Stimulated activated naive CD8-positive, alpha-beta T cell treated with anti-CD3 and anti-CD28 coated beads, Interleukin-15, amount 100 ng/mL, for 72 hours (primary cell): ENCODE measurements at regions not wholly inside any gene's neighbourhood (a gene's known extent, or its start where the extent isn't known, plus 50 kb on each side); places are given as distances from the start of the nearest gene placed in this dataset.
"Not testable (repeated sequence)": the region's sequence is repeated elsewhere in the genome, so short reads cannot be mapped to it uniquely, and the experiment has no call there.

Source experiments
- ATAC-seq: fragments of 150-1000 bp; cut with Tn5 transposase; 2 replicates; pipeline ENCODE4 v1.10.0; 2021; ENCODE audit warnings: mild to moderate bottlenecking, moderate library complexity
- DNase-seq, 2 donors: peaks; one replicate each; pipeline ENCODE4 v3.0.0; 2021 to 2022
- H3K27ac Mint-ChIP-seq, 2 donors: one replicate each; pipeline ENCODE4 v1.8.0; 2022; ENCODE audit warnings: mild to moderate bottlenecking in 2 of 2, mixed read lengths in 2 of 2, moderate library complexity in 2 of 2
- H3K27me3 Mint-ChIP-seq: one replicate; pipeline ENCODE4 v1.8.0; 2022; ENCODE audit warnings: mixed read lengths
- H3K4me1 Mint-ChIP-seq: one replicate; pipeline ENCODE4 v1.8.0; 2022; ENCODE audit warnings: mild to moderate bottlenecking, mixed read lengths
- H3K4me3 Mint-ChIP-seq, 2 donors: one replicate each; pipeline ENCODE4 v1.8.0; 2022; ENCODE audit warnings: mild to moderate bottlenecking in 2 of 2, mixed read lengths in 2 of 2, moderate library complexity in 1 of 2
- H3K9me3 Mint-ChIP-seq, 2 donors: one replicate each; pipeline ENCODE4 v1.8.0; 2022; ENCODE audit warnings: mixed read lengths in 2 of 2

DNA sequence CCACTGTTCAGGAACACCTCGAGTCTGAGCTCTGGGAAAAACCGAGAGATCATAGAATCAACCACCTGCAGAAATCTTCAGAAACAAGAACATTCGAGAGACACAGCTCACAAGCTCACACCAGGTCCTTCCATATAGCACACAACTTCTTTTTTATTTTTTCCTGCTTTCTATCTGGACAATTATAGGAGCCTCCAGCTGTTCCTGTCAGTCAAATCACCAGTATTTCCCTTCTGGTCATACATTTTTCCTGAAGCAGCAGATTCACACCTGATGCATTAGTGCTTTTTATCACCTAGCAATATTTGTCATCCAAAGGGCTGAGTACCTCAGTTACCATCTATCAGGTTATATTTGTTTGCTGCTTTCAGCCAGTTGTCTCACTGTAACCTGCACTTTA, 323.5 kb downstream of the FOXO1 start:
- no peaks in the 10 kb centered on the region for H3K4me1 Mint-ChIP-seq
- DNase-seq: no peak
- no peak overlapping the region for H3K4me3 Mint-ChIP-seq
- H3K27me3 Mint-ChIP-seq: no peaks in the 10 kb centered on the region
- H3K27ac Mint-ChIP-seq: no peak overlapping the region
- ATAC-seq: no peak
- no peaks in the 10 kb centered on the region for H3K9me3 Mint-ChIP-seq

DNA sequence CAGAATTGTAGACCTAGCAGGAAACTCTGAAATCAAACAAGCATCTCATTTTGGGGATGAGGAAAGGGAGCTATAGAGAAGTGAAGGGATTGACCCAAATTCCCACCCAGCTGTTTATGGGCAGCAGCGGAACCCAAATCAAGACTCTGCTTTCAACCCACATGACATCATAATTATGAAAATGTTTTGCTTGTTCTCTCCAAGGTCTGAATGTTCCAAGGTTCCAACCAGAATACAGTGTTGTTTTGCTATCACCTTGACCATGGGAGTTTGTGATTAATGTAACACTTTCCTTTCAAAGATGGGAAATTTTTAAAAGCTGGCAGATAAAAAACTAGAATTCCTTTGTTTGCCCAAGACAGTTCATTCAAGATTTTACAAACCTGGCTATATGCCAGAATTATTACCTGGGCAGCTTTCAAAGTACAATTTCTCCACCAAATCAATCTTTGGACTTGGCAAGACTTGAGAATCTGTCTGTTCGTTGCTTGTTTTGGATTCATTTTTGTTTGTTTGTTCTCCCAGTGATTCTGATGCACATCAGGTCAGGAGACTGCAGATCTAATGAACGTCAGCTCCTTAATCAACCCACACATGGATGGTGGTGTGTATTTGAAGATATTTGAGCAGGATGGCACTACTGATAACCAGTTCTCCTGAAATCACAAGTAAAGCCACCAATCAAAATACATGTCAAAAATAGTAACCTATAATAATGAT, 322.7 kb downstream of the FOXO1 start:
- no peaks in the 10 kb centered on the region for H3K27me3 Mint-ChIP-seq
- no peaks in the 10 kb centered on the region for H3K4me1 Mint-ChIP-seq
- H3K4me3 Mint-ChIP-seq: no peak overlapping the region
- H3K27ac Mint-ChIP-seq: no peak overlapping the region
- no peaks in the 10 kb centered on the region for H3K9me3 Mint-ChIP-seq
- ATAC-seq: no peak
- DNase-seq: no peak

DNA sequence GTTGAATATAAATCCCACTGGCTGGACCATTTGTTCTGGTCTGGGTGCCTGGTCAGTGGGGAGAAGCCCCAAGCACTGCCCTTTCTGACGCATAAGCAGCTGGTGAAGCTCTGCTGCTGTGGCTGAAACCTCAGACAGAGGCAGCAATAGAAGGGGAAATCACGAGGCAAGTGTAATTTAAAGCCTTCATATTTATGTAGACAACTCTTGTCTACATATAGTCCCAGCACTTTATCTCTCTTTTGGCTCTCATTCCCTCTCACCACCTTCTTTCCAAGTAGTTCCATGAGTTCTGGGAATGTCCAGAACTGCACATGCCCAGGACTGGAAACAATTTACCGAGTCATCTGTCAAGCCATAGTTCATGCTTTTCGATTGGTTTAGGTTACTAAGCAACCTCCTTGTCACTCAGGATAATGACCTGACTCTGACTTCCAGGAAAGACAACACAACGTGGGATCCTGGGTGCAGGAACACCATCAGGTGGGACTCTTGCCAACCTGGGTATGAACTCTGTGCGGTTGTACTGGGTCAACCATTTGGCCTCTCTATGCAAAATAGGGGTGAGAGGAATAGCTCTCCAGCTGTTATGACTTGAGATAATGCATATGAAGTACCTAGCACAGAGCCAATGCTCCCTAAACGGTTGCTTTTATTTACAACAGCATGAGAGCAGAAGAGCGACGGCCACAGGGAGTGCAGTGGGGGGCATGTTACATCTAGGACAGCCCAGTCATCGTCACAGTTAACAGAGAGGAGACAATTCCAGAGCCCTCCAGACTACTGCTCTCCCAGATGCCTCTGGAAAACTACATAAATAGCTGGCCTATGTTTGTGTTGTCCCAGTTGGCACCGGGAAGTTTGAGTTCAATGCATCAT, 321.9 kb downstream of the FOXO1 start:
- ATAC-seq: no peak
- DNase-seq: no peak
- H3K4me1 Mint-ChIP-seq: no peaks in the 10 kb centered on the region
- no peaks in the 10 kb centered on the region for H3K27me3 Mint-ChIP-seq
- H3K27ac Mint-ChIP-seq: no peak overlapping the region
- H3K4me3 Mint-ChIP-seq: no peak overlapping the region
- H3K9me3 Mint-ChIP-seq: no peaks in the 10 kb centered on the region

DNA sequence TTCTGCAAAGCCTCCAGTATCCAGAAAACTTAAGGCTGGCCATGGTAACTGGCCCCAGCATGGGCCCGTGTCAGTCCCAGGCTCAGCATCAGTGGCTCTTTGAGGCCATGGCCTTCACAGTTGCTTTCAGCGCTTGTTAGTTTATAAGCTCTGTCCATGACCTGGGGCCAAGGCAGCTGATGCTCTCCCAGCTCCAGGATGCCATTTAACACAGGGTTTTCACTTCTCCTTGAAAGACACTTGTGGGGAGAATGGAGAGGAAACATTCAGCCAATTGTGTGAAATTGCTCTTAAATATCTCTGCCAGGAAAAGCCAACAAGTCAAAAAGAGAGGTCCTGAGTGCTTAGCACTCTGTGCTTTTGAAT, 321.3 kb downstream of the FOXO1 start:
- no peak overlapping the region for H3K27ac Mint-ChIP-seq

DNA sequence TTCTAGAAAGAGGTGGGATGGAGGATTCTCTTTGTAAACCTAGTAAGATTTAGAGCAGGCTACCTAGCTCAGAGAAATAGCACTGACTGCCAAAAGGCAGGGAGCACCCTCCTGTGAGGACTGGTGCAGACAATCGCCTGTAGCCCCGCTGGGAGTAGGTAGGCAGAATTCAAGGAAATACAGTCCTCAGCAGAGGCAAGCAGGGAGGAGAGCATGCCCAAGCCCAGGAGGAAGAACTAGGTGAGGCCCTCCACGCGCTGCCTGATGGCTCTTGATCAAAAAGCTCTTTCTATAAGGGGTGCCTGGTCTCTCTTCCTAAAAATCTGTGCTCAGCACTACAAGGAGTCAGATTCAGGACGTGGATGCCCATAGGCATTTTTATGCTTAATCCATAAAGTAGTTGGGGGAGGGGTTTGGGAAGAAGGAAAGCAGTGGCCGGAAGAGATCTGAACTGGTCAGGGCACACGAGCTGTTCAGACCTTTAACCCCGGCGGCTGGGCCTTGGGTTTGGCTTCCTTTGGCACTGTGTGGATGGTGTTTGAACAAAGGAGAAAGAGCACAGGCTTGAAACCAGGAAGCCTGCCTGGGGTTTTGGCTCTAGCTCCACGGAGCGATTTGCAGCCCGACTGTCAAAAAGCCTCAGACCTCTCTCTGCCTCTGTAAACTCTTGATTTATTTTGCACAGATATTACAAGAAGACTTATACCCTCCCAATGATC, 320.6 kb downstream of the FOXO1 start:
- Mint-ChIP-seq H3K4me3 (no peak overlapping the region), H3K9me3 (no peaks in the 10 kb centered on the region), H3K27me3 (no peaks in the 10 kb centered on the region), H3K4me1 (no peaks in the 10 kb centered on the region), H3K27ac (peak overlapping the region in 1 of 2 donors; percentile 6)
- ATAC-seq: no peak
- DNase-seq: no peak

More for the DNA sequence above, 321.3 kb downstream of the FOXO1 start:
- ATAC-seq: no peak
- H3K9me3 Mint-ChIP-seq: no peaks in the 10 kb centered on the region
- no peak overlapping the region for H3K4me3 Mint-ChIP-seq
- no peaks in the 10 kb centered on the region for H3K27me3 Mint-ChIP-seq
- no peaks in the 10 kb centered on the region for H3K4me1 Mint-ChIP-seq
- no peak for DNase-seq

DNA sequence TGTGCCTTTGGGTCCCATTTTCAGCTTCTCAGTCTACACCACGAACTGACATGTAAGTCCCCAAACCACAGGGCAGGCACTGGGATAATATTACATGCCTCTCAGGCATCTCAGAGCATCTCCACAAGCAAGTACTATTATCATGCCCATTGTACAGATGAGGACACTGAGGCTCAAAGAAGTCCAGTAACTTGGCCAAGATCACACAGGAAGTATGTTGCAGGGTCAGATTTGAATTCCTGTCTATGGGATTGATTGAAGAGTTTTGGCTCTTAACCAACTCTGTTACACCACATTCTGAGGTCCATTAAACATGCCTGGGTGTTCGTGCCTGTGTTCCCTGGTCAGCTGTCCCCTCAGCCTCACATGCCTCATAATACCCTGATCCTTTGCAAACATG, 319.8 kb downstream of the FOXO1 start:
- DNase-seq (no peak), ATAC-seq (no peak)
- no peaks in the 10 kb centered on the region for H3K9me3 Mint-ChIP-seq
- no peak overlapping the region for H3K27ac Mint-ChIP-seq
- H3K4me1 Mint-ChIP-seq: peaks cover 2% of the 10 kb centered on the region
- no peaks in the 10 kb centered on the region for H3K27me3 Mint-ChIP-seq
- no peak overlapping the region for H3K4me3 Mint-ChIP-seq

DNA sequence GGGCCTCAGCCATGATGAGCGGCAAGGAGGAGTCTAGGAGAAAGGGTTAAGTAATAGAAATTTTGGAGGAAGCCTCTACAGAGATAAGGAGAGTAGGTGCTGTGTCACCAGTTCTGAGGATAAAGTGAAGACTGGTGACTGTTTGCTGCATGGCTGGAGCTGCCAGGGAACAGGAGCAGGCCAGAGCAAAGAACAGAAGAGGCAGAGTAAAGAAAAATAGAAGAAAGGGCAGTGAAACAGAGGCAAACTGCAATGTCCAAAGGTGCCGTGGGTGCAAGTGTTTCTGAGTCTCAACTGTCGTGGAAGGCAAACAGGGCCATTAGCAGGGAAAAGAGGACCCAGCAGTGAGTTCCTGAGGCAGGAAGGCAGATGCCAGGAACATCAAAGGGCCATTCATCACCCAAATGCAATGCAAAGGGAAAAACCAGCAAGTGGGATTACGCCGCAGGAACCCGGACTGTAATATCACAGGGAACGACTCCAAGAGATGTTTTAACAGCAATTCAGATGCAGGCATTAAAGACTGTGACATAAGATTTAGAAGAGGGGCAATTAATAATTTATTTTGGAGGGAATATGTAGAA, 318.3 kb downstream of the FOXO1 start:
- ATAC-seq: no peak
- H3K27ac Mint-ChIP-seq: no peak overlapping the region
- DNase-seq: no peak
- H3K4me1 Mint-ChIP-seq: peaks cover 5% of the 10 kb centered on the region
- no peaks in the 10 kb centered on the region for H3K27me3 Mint-ChIP-seq
- no peaks in the 10 kb centered on the region for H3K9me3 Mint-ChIP-seq
- H3K4me3 Mint-ChIP-seq: no peak overlapping the region

DNA sequence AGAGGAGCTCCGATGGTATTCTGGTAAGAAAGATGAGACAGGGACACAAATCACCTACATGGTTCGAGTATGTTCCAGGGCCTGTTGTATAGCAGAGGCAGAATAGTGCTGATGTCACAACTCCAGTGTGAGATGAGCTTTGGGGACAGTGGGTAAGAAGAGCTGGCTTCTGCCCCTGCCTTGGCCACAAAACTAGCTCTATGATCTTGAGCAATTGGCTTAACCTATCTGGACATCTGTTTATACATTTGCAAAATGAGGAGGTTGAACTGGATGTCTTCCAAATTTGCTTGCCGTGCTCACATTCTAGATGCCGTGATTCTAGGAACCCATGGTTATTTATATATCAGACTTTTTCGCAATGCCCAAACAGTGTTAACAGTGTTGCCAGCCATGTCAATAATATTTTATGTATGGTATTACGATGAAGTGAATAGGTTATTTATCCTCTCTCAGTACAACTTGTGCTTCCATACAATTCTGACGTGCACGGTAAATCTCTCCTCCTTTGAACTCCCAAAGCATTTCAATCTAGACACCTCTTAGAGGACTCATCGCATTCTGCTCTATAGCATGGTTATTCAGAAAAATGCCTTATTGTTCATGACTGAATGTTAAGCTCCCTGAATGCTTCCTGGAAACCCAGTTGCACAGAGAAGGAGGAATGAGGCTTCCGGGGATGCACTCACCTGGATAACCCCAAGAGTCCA, 316.0 kb downstream of the FOXO1 start:
- no peaks in the 10 kb centered on the region for H3K27me3 Mint-ChIP-seq
- H3K4me3 Mint-ChIP-seq: no peak overlapping the region
- DNase-seq (no peak), ATAC-seq (no peak)
- H3K27ac Mint-ChIP-seq: no peak overlapping the region
- no peaks in the 10 kb centered on the region for H3K9me3 Mint-ChIP-seq
- peaks cover 9% of the 10 kb centered on the region for H3K4me1 Mint-ChIP-seq

DNA sequence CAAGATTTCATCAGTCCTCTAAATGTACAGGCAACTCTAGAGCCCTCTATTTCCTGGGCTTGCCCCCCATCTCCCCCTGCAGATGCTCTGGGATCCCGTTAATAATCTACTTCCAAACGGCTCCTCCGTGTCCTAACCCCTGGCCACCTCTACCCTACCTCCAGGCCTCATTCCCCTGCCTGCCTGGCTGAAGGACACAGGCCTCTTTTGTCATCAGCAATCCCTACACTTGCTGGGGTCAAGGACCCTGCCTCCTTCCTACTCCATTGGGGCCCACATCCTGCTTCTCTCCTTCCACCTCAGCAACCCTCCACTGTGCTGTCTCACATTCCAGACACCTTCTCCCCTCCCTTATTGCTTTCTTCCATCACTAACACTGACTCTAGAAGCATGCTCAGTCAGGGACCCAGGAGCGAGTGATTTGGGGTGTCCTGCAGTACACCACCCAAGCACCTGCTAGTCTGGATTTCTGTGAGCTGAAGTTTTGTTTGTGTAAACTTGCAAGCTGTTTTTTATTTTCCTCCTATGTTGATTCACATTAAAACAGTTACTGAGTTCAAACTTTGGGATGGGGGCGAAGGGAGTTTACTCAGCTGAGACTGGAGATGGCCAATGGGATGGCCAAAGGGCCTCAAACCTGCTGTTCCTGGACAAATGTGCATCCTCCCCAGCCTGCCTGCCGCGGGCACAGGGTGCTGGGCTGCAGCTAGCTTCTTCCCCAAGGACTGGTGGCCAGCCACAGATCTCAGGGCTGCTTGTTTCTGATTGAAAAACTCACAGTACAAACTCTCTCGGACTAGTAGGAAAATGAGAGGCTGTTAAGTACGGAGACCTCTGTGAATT, 314.7 kb downstream of the FOXO1 start:
- peaks cover 14% of the 10 kb centered on the region for H3K4me1 Mint-ChIP-seq
- no peak overlapping the region for H3K4me3 Mint-ChIP-seq
- no peaks in the 10 kb centered on the region for H3K9me3 Mint-ChIP-seq
- DNase-seq (no peak), ATAC-seq (no peak)
- H3K27ac Mint-ChIP-seq: no peak overlapping the region
- no peaks in the 10 kb centered on the region for H3K27me3 Mint-ChIP-seq

DNA sequence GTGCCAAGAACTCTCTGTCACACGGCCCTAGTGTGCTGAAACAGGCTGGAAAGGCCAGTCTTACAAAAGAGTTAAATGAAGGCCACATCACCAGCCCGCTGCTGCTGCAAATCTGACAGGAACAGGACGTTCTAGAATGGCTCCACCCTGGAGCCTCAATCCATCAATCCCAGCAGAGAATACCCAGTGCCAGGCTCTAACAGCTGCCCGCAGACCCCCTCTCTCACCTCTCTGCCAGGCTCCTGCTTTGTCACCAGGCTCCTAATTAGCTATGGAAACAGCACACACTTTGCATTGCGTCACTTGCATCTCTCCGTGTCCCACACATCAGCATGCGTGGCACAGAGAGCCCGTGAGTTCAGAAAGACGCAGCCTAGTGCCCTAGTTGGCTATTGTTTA, 314.1 kb downstream of the FOXO1 start:
- Mint-ChIP-seq H3K9me3 (no peaks in the 10 kb centered on the region), H3K4me3 (no peak overlapping the region), H3K4me1 (peaks cover 14% of the 10 kb centered on the region), H3K27ac (no peak overlapping the region), H3K27me3 (no peaks in the 10 kb centered on the region)
- no peak for DNase-seq
- ATAC-seq: no peak

DNA sequence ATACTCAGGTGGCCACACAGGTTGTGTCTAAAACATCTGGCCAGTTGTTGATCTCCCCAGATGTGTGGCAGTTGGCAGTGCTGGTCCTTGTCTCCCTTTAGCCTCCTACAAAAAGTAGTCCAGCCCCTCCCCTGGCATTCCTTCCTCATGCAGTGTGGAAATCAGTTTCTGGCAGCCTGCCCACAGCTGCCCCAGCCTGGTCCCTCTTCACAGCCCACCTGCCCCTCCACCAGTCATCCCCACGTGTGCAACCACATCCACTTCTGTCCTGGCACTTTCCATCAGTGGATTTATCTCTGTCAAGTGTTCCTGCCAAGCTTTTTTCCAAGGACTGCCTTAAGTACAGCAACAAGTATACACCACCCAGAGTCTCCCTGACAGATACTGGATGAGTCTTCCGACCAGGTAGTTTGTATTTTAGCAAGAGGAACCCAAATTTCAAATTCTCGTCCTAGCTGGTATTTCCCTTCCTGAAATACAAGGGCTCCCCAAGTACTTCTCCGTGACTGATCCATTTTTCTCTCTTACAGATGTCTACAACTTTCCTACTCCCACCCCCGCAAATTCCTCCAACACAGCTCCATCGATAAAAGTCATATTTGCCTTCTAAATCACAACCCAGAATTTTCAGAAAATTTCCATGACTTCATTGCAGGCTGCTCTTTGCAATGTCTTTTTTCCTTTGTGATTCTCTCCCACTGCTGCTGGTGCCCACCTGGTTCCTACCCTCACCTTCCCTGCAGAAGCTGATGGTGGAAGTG, 313.5 kb downstream of the FOXO1 start:
- H3K27ac Mint-ChIP-seq: peak overlapping the region in 1 of 2 donors; percentile 13
- H3K4me3 Mint-ChIP-seq: no peak overlapping the region
- H3K9me3 Mint-ChIP-seq: no peaks in the 10 kb centered on the region
- H3K4me1 Mint-ChIP-seq: peaks cover 14% of the 10 kb centered on the region
- ATAC-seq: no peak
- no peak for DNase-seq
- no peaks in the 10 kb centered on the region for H3K27me3 Mint-ChIP-seq

DNA sequence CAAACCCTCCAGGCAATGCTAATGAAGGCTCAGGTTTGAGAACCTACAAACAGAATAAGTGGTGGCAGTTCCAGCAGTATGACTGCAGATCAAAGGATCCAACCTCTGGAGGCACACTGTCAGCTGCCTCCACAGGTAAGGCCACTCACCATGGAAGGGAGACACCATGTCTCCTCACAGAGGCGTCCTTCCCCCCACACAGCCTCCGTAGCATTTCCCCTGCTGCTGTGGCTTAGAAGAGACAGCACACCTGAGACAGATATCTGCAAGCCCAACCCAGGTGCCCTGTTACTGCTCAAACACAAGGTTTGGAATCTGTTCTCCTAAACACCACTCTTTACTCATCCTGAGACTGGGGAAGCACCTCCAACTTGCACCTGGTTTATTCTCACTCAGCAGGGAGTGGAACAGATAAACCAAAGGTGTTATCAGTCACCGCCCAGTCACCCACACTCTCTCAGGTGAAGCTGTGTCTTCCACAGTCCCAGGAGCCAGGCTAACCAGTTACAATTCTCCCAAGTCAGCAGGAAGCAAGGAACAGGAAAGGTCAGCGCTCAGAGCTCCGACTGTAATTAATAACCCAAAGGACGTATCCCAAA, 311.2 kb downstream of the FOXO1 start:
- H3K4me3 Mint-ChIP-seq: no peak overlapping the region
- peaks cover 14% of the 10 kb centered on the region for H3K4me1 Mint-ChIP-seq
- DNase-seq: no peak
- H3K27ac Mint-ChIP-seq: no peak overlapping the region
- no peaks in the 10 kb centered on the region for H3K9me3 Mint-ChIP-seq
- no peaks in the 10 kb centered on the region for H3K27me3 Mint-ChIP-seq
- no peak for ATAC-seq

DNA sequence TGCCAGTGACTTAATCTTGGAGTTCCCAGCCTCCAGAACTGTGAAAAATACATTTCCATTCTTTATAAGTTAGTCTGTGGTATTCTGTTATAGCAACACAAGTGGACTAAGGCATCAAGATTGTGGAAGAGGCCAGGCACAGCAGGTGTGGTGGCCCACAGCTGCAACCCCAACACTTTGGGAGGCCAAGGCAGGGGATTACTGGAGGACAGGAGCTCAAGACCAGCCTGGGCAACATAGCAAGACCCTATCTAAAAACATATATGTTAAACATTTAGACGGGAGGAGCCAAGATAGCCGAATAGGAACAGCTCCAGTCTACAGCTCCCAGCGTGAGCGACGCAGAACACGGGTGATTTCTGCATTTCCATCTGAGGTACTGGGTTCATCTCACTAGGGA, 310.4 kb downstream of the FOXO1 start:
- Mint-ChIP-seq H3K27me3 (no peaks in the 10 kb centered on the region), H3K27ac (no peak overlapping the region), H3K9me3 (no peaks in the 10 kb centered on the region), H3K4me1 (peaks cover 14% of the 10 kb centered on the region), H3K4me3 (no peak overlapping the region)
- ATAC-seq (no peak), DNase-seq (no peak)

DNA sequence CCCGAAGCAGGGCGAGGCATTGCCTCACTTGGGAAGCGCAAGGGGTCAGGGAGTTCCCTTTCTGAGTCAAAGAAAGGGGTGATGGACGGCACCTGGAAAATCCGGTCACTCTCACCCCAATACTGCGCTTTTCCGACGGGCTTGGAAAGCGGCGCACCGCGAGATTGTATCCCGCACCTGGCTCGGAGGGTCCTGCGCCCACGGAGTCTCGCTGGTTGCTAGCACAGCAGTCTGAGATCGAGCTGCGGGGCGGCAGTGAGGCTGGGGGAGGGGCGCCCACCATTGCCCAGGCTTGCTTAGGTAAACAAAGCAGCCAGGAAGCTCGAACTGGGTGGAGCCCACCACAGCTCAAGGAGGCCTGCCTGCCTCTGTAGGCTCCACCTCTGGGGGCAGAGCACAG, 310.0 kb downstream of the FOXO1 start:
- not testable (repeated sequence) for DNase-seq, H3K4me3 Mint-ChIP-seq, H3K27ac Mint-ChIP-seq, H3K27me3 Mint-ChIP-seq, ATAC-seq, H3K9me3 Mint-ChIP-seq
- peaks cover 13% of the 10 kb centered on the region for H3K4me1 Mint-ChIP-seq
